ENCODE measurements at regions not wholly inside any gene's neighbourhood (a gene's known extent, or its start where the extent isn't known, plus 50 kb on each side); places are given as distances from the start of the nearest gene placed in this dataset.
A peak's percentile ranks its signal among the peaks of the same experiment; 100 is the strongest.

DNA sequence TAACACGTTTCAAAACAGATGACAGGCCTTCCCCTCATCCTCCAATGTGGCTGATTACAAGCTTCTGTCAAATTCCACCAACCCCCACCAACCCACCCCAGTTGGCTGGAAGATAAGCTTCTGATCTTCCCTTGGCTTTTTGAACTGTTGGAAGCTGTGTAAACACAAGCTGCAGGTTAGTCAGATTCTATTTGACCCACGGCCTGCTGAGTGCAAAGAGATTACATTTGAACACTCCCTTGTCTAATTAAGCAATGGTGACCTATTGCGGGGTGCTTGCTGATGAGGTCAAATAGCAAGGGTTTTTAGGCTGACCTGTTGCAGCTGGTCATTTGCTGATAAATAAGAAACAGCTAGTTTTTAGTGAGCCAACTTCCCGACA is 379.7 kb downstream of the BMP2 start (continued):
- TF ChIP-seq, protein P1, sequence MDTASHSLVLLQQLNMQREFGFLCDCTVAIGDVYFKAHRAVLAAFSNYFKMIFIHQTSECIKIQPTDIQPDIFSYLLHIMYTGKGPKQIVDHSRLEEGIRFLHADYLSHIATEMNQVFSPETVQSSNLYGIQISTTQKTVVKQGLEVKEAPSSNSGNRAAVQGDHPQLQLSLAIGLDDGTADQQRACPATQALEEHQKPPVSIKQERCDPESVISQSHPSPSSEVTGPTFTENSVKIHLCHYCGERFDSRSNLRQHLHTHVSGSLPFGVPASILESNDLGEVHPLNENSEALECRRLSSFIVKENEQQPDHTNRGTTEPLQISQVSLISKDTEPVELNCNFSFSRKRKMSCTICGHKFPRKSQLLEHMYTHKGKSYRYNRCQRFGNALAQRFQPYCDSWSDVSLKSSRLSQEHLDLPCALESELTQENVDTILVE (CRISPR knock-in tag; IDR thresholded peaks at IDR 0.05): 0 out of 2 replicates have a peak, but pooled peaks have one; percentile 39
- TF ChIP-seq DPF2 (CRISPR knock-in tag; IDR thresholded peaks at IDR 0.05; ENCODE audit: borderline replicate concordance, low read depth) (peak; percentile 78; the same call in 1 of the 2 replicates), RXRB (CRISPR knock-in tag; IDR thresholded peaks at IDR 0.05; ENCODE audit: borderline replicate concordance) (peak; percentile 41; the same call in 1 of the 2 replicates), SOX6 (IDR thresholded peaks at IDR 0.05) (no peak), SOX6 (CRISPR knock-in tag; IDR thresholded peaks at IDR 0.05) (peak; percentile 73), SIX1 (CRISPR knock-in tag; IDR thresholded peaks at IDR 0.05; ENCODE audit: borderline replicate concordance) (0 out of 2 replicates have a peak, but pooled peaks have one; percentile 26), ZNF367 (CRISPR knock-in tag; IDR thresholded peaks at IDR 0.05; ENCODE audit: borderline replicate concordance) (no peak), BHLHE40 (IDR thresholded peaks at IDR 0.05; ENCODE audit: low read length) (peak; percentile 49; the same call in 1 of the 2 replicates), EP300 (IDR thresholded peaks at IDR 0.05; ENCODE audit: low read depth in 2 of 2, low read length in 2 of 2) (peak; percentile 24 to 75; a peak in 2 of 4 replicates), EP300 (CRISPR knock-in tag; IDR thresholded peaks at IDR 0.05; ENCODE audit: borderline replicate concordance) (peak; percentile 49; the same call in 1 of the 2 replicates), ZNF20 (CRISPR knock-in tag; IDR thresholded peaks at IDR 0.05) (no peak), ZNF263 (CRISPR knock-in tag; IDR thresholded peaks at IDR 0.05) (0 out of 2 replicates have a peak, but pooled peaks have one; percentile 27), MEF2D (CRISPR knock-in tag; IDR thresholded peaks at IDR 0.05) (no peak), ZNF558 (CRISPR knock-in tag; IDR thresholded peaks at IDR 0.05; ENCODE audit: borderline replicate concordance) (0 out of 2 replicates have a peak, but pooled peaks have one; percentile 40), ZNF788 (CRISPR knock-in tag; IDR thresholded peaks at IDR 0.05; ENCODE audit: borderline replicate concordance) (peak; percentile 40; the same call in 1 of the 2 replicates), MIXL1 (CRISPR knock-in tag; IDR thresholded peaks at IDR 0.05) (peak; percentile 77), LCORL (IDR thresholded peaks at IDR 0.05) (no peak), LCORL (CRISPR knock-in tag; IDR thresholded peaks at IDR 0.05) (peak; percentile 64; the same call in 1 of the 2 replicates), ELF4 (CRISPR knock-in tag; IDR thresholded peaks at IDR 0.05; ENCODE audit: borderline replicate concordance) (0 out of 2 replicates have a peak, but pooled peaks have one; percentile 30), SOX5 (CRISPR knock-in tag; IDR thresholded peaks at IDR 0.05; ENCODE audit: borderline replicate concordance) (peak; percentile 31; the same call in 1 of the 2 replicates), TCF12 (IDR thresholded peaks at IDR 0.05) (no peak), TCF12 (CRISPR knock-in tag; IDR thresholded peaks at IDR 0.05) (no peak), PHF21A (CRISPR knock-in tag; IDR thresholded peaks at IDR 0.05) (peak; percentile 83), MAFF (IDR thresholded peaks at IDR 0.05; ENCODE audit: low read depth, low read length) (0 out of 2 replicates have a peak, but pooled peaks have one; percentile 8)
- TF ChIP-seq, protein P2, sequence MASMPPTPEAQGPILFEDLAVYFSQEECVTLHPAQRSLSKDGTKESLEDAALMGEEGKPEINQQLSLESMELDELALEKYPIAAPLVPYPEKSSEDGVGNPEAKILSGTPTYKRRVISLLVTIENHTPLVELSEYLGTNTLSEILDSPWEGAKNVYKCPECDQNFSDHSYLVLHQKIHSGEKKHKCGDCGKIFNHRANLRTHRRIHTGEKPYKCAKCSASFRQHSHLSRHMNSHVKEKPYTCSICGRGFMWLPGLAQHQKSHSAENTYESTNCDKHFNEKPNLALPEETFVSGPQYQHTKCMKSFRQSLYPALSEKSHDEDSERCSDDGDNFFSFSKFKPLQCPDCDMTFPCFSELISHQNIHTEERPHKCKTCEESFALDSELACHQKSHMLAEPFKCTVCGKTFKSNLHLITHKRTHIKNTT (CRISPR knock-in tag; IDR thresholded peaks at IDR 0.05): no peak
- TF ChIP-seq, protein P3, sequence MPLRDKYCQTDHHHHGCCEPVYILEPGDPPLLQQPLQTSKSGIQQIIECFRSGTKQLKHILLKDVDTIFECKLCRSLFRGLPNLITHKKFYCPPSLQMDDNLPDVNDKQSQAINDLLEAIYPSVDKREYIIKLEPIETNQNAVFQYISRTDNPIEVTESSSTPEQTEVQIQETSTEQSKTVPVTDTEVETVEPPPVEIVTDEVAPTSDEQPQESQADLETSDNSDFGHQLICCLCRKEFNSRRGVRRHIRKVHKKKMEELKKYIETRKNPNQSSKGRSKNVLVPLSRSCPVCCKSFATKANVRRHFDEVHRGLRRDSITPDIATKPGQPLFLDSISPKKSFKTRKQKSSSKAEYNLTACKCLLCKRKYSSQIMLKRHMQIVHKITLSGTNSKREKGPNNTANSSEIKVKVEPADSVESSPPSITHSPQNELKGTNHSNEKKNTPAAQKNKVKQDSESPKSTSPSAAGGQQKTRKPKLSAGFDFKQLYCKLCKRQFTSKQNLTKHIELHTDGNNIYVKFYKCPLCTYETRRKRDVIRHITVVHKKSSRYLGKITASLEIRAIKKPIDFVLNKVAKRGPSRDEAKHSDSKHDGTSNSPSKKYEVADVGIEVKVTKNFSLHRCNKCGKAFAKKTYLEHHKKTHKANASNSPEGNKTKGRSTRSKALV (CRISPR knock-in tag; IDR thresholded peaks at IDR 0.05): no peak
- TF ChIP-seq, protein P4, sequence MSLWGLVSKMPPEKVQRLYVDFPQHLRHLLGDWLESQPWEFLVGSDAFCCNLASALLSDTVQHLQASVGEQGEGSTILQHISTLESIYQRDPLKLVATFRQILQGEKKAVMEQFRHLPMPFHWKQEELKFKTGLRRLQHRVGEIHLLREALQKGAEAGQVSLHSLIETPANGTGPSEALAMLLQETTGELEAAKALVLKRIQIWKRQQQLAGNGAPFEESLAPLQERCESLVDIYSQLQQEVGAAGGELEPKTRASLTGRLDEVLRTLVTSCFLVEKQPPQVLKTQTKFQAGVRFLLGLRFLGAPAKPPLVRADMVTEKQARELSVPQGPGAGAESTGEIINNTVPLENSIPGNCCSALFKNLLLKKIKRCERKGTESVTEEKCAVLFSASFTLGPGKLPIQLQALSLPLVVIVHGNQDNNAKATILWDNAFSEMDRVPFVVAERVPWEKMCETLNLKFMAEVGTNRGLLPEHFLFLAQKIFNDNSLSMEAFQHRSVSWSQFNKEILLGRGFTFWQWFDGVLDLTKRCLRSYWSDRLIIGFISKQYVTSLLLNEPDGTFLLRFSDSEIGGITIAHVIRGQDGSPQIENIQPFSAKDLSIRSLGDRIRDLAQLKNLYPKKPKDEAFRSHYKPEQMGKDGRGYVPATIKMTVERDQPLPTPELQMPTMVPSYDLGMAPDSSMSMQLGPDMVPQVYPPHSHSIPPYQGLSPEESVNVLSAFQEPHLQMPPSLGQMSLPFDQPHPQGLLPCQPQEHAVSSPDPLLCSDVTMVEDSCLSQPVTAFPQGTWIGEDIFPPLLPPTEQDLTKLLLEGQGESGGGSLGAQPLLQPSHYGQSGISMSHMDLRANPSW (CRISPR knock-in tag; IDR thresholded peaks at IDR 0.05; ENCODE audit: borderline replicate concordance): no peak
